GM18907 (cell line): ENCODE measurements at regions not wholly inside any gene's neighbourhood (a gene's known extent, or its start where the extent isn't known, plus 50 kb on each side); places are given as distances from the start of the nearest gene placed in this dataset.
"Not testable (repeated sequence)": the region's sequence is repeated elsewhere in the genome, so short reads cannot be mapped to it uniquely, and the experiment has no call there.

Experiments used
- ATAC-seq: cut with Tn5 transposase; IDR thresholded peaks from one replicate; pipeline ENCODE4 v1.9.1; 2021; ENCODE audit warnings: mild to moderate bottlenecking, moderate library complexity; ENCODE audit not compliant: unreplicated experiment

GRCh38 chr9:2277133-2277532 lies 262.0 kb downstream of the SMARCA2 start:
- ATAC-seq: not testable (repeated sequence)

GRCh38 chr9:2277644-2278043 lies 262.5 kb downstream of the SMARCA2 start:
- not testable (repeated sequence) for ATAC-seq

GRCh38 chr9:2279138-2279537 lies 264.0 kb downstream of the SMARCA2 start:
- not testable (repeated sequence) for ATAC-seq

GRCh38 chr9:2281031-2281802 lies 266.1 kb downstream of the SMARCA2 start:
- ATAC-seq: no peak

- no peak for ATAC-seq
Observed at GRCh38 chr9:2281803-2282185, 266.6 kb downstream of the SMARCA2 start.

- ATAC-seq: no peak
Observed at GRCh38 chr9:2284770-2285169, 269.6 kb downstream of the SMARCA2 start.

- no peak for ATAC-seq
Observed at GRCh38 chr9:2285416-2286332, 270.5 kb downstream of the SMARCA2 start.

- no peak for ATAC-seq
Observed at GRCh38 chr9:2286333-2286705, 271.2 kb downstream of the SMARCA2 start.

GRCh38 chr9:2286825-2287455 lies 271.8 kb downstream of the SMARCA2 start:
- ATAC-seq: no peak

GRCh38 chr9:2288309-2288708 lies 273.2 kb downstream of the SMARCA2 start:
- ATAC-seq: no peak

- ATAC-seq: no peak
Observed at GRCh38 chr9:2289263-2289662, 274.1 kb downstream of the SMARCA2 start.

- ATAC-seq: no peak
Observed at GRCh38 chr9:2290382-2290781, 275.2 kb downstream of the SMARCA2 start.

- no peak for ATAC-seq
Observed at GRCh38 chr9:2291980-2292704, 277.0 kb downstream of the SMARCA2 start.

- no peak for ATAC-seq
Observed at GRCh38 chr9:2292733-2293132, 277.6 kb downstream of the SMARCA2 start.

GRCh38 chr9:2297771-2298170 lies 282.6 kb downstream of the SMARCA2 start:
- ATAC-seq: no peak

GRCh38 chr9:2298217-2298616 lies 283.1 kb downstream of the SMARCA2 start:
- no peak for ATAC-seq

GRCh38 chr9:2299156-2299842 lies 284.2 kb downstream of the SMARCA2 start:
- ATAC-seq: no peak

GRCh38 chr9:2299843-2300205 lies 284.7 kb downstream of the SMARCA2 start:
- no peak for ATAC-seq

GRCh38 chr9:2300325-2300724 lies 285.2 kb downstream of the SMARCA2 start:
- ATAC-seq: no peak

- no peak for ATAC-seq
Observed at GRCh38 chr9:2302606-2303005, 287.5 kb downstream of the SMARCA2 start.
